ENCODE measurements at regions not wholly inside any gene's neighbourhood (a gene's known extent, or its start where the extent isn't known, plus 50 kb on each side); places are given as distances from the start of the nearest gene placed in this dataset.

DNA sequence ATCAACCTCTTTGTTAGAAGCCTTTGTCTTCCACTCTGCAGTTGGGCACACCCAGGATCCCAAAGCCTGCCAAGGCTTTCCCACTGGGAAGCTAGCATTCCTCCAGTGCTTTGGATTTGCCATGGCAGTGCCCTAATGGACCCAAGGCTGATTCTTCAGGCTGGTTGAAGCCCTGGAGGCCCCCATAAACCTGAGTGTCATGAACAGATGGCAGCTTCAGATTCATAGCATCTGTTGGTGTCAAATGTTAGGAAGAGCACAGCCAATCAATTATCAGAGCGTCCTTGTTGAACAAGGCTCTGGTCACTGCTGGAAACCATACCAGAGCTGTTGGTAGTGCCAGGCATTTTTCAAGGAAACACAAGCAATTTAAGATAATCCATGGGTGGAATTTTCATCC lies 241.1 kb upstream of the KLF4 start:
- DNase-seq: no peak

DNA sequence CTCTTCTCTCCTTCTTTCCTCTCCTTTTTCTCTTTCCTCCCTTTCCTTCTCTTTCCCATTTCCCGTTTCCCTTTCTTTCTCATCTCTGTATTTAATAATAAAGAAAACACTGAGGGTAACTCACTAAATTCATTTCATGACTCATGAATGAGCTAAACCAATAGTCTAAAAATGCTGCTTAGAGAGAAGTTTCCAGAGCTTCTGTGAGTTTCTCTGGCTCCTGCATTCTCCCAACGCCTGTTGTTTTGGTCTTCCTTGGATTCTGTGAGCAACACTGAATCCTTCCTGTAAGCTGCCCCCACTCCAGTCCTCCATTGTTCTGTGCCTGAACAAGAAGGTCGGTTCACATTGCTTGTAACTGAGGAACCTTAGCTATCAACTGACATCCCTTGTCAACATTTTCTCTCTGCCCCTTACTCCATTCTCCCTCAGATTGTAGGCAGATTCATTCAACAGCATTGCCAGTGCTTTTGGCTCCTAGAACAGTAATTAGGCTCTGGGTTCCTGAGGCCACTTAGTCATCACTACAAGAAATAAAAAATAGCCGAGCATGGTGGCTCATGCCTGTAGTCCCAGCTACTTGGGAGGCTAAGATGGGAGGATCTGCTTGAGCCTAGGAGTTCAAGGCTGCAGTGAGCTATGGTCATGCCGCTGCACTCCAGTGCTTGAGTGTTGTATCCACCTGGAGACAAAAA lies 237.7 kb upstream of the KLF4 start:
- DNase-seq: no peak

DNA sequence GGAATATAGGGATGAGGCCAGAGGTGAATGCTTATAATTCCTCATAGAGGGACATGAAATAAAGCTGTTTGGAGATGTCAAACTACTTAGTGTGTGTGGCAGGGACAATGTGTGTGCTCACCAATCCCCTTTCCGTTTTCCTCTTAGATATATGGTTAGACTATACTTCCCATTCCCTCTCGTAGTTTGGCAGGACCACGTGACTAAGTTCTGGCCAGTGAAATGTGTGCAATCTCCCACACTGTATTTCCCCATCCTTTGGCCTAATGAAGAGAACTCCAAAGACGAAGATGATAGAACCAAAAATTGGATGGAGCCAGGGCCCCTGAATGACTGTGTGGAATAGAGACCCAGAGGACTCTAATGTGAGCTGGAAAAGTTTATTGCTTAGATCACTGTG lies 233.4 kb upstream of the KLF4 start:
- DNase-seq: no peak

DNA sequence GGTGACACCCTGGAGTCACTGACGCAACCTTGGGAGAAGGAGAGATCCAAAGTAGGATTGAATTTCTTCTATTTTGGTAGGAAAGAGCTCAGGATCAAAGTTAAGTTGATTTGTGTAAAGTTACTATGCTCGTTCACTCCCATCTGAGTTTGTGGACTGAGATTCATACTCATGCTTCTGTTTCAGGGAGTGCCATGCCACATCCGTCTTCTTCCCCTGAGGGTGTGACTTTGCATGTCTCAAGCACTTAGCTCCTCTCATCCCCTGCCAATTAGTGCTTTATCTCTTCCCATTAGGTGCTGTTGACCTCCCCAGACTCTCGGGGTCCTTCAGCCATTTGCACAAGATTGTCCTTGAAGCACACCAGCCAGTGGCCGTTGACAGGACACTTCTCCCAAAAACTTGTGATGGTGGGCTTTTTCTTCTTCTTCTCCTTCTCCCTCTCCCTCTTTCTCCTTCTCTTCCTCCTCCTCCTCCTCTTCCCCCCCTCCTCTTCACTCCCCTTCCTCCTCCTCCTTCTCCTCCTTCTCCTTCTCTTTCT lies 232.2 kb upstream of the KLF4 start:
- DNase-seq: no peak

DNA sequence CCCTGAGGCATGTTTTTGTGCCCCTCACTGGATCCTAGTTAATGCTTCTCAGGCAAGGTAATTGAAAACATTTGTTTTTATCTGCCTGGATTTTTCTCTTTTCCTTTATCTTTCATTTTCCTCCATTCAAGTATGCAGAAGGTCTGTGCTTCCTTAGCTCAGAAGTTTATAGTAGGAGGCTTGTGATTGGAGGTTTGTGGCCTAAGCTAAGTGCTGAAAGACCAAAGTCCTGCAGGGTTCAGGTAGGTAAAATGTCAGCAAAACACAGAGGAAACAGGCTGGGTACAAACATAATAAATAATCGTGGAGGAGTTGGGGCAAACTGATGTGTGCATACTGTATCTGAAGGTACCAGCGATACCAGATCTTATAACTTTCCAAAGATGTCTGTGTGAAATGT lies 230.9 kb upstream of the KLF4 start:
- no peak for DNase-seq

DNA sequence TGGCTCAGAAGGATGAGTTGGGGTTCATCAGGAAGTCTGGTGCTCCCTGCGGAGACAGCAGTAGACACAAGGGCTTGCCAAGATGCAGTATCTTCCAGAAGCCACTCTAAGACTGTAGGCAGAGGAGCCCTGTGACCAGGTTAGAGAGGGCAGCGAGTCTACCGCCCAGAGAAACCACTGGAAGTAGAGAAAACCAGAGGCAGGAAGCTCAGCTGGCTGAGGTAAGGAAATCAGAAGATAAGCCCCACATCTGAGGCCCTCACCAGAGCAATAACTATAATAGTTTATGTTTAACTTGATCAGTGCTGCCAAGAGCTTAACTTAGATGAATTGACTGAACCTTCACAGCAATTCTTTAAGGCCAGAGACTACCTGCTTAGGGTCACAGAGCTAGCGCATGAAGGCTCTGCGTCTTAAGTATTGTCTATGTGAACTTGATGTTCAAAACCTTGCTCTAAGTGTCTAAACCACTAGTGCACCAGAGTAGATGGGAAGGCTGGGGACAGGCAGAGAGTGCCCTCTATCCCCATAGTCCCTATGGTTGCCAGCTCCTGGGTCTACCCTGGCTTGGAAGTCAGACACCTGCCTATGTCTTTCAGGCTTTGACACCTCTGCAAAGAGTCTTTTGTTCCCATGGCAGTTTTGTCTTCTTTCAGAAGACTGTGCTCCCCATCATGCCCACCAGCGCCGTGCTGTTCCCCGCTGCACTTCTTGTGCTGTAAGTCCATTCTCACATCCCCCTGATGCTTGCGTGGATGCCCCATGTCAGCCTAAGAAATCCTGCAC lies 228.2 kb upstream of the KLF4 start:
- no peak for DNase-seq

DNA sequence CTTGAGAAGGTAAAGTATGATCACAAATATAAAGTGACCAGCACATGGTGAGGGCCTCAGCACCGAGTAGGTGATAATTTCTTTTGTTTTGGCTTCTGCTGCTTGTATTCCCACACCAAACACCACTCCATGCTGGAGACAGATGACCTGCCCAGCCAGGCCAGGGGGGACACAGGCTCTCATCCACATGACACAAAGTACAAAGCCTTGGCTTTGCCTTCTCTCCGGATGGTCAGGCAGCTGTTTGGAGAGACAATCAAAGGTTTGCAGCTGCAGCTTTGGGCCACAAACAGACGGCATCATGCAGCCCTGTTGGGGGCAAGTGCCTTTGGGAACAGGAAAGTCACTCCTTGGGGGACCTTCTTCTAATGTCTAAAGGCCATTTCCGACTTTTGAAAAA lies 226.2 kb upstream of the KLF4 start:
- DNase-seq: no peak

DNA sequence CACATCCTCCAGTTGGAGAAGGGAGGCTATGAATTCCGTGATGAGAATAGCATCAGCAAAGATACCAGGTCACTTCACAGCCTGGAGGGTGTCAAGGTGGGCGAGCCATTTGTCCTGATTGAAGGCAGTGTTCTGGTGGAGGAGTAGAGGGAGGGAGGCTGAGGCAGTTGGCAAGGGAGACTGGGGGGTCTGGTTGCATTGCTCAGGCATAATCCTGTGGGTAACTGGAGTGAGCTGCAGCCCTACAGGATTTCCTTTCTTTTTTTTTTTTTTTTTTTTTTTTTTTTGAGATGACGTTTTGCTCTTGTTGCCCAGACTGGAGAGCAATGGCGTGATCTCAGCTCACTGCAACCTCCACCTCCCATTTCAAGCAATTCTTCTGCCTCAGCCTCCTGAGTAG lies 223.9 kb upstream of the KLF4 start:
- no peak for DNase-seq

DNA sequence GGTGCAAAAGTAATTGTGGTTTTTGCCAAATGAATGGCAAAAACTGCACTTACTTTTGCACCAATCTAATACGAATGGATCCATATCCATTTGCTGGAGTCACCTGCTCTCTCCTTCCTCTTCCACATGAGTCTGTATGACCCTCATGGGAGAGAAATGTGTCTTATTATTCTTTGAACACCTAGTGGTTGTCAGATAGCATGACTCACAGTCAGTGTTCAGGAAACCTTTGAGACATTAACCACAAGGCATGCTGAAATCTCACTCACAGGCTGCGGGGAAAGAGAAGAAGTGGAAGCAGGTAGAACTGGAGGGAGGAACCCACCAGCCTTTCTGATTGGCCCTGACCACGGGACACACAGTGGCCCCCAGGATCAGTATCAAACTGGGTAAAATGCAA lies 222.8 kb upstream of the KLF4 start:
- no peak for DNase-seq

DNA sequence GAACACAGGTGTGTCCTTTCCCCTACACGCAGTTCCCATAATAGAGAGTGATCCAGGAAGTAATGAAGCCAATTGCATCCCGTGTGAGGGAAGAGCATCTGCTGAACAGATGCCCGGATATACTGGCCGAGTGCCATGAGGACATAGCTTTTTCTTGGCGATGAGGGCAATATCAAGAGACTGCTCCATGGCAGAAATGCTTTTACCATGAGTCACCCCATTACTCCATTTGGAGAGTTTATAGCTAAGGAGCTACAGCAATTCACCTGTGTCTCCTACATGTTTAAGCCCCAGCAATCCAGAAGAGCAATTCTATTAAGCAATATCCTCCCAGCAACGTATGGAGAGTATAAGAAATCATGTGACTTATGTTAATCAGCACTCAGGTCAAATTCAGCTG lies 222.0 kb upstream of the KLF4 start:
- DNase-seq: peak; percentile 12

DNA sequence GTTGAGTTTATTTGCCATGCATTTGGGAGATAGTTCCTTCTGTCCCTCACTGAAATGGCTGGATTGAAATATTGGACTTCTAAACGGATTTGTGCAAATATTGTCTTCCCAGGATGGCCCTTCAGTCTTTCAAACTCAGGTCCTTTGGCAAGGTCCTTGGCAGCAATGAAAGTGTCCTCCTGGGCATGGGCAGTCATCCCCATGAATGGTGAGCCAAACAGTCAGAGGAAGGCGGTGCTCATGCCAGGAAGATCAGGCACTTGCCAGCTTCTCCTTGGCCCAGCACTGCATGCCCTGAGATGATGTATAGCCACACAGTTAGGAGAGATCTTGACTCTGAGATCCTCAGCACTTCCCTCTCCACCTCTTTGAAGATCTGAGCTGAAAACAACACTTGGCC lies 221.4 kb upstream of the KLF4 start:
- no peak for DNase-seq

DNA sequence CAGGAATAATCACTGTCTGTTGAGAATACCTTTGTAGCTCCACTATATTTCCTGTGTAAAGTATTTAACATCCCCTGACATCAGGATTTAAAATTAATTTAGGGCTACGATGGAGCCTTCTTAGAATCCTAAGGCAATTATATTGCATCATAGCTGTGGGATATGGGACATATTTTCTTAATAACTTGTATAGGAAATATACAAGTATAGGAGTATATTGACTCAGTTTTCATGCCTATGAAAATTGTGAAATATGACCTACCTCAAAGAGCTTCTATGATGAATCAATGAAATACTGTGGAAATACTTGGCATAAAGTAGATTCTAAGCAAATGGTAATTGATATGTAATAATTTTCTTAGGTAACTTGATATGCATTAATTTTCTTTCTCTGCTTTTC lies 221.0 kb upstream of the KLF4 start:
- DNase-seq: no peak

DNA sequence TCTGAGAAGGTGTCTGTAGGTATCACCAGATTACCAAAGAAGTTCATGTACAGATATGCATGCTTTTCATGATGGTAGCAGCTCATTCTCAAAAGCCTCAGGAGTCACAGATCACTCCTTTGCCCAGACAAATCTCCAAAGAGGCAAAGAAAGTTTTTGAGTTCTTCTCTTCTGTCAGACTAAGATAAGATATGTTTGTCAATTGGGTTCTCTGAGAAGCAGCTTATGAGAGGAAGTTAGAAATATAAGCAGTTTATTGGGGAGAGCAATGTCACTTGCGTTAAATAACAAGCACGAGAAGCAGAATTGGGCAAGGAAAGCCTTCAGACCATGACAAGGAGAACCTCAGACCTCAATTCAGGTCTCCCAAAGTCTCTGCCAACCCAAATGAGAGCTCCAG lies 219.2 kb upstream of the KLF4 start:
- no peak for DNase-seq

DNA sequence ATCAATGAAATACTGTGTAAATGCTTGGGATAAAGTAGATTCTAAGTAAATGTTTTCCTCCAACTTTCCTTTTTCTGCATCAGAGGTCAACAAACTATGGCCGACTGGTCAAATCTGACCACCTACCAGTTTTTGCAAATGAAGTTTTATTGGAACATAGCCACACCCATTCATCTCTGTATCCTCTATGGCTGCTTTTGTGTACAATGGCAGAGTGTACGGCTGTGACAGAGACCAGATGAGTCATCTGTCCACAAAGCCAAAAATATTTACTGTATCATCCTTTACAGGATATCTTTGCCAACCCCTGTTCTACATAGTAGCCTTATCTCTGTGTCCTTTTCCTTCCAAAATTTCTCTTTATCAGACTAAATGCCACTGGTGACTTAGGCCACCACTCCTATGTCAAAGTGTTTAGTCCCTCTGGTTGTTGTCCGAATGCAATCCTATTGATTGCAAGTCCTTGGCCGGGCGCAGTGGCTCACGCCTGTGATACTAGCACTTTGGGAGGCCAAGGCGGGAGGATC lies 218.4 kb upstream of the KLF4 start:
- DNase-seq: no peak

DNA sequence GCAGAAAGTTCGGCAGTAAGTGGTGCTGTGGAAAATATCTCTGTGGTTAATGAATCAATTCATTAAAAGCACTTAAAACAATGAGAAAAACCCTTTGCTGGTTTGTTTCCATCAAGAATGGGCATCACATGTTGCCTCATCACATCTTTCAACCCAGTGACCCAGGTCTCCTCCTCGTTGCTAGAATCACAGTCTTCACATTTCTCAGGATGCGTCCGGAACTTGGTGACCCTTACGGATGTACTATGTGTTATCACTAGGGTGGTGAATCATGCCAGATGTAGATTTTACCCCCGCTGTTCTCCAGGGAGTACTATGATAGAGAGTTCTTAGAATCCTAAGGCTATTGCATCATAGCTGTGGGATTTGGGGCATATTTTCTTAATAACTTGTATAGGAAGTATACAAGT lies 217.9 kb upstream of the KLF4 start:
- no peak for DNase-seq

DNA sequence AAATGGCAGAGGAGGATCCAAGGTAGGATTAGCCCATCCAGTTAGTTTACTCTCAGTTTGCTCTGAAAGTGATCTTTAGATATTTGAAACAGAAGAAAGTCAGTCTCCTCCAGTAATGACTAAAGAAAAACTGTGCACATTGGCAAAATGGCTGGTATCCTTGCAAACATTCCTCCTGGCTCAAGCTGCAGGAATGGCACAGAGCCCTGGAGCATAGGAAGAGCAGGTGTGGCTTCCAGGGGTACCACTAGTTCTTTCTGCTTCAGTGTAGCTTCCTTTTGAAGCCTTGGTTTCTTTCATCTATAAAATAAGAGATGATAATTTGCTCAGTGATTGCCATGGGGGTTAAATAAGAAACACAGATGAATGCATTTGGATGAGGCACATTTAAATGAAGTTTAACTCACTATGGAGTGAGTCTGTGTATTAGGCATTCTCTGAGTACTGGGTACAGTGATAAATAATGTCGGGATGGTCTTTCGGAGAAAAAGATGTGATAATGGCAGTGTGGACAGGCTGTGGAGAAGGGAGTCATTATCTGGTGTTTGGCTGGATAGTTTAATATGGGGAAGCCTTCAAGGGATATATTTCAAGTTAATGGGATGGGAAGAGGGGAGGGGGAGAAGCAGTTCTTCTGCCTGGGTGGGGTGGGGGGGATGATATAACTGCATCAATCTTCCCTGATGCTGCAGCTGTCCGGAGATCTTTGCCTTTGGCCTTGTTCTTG lies 217.3 kb upstream of the KLF4 start:
- no peak for DNase-seq

DNA sequence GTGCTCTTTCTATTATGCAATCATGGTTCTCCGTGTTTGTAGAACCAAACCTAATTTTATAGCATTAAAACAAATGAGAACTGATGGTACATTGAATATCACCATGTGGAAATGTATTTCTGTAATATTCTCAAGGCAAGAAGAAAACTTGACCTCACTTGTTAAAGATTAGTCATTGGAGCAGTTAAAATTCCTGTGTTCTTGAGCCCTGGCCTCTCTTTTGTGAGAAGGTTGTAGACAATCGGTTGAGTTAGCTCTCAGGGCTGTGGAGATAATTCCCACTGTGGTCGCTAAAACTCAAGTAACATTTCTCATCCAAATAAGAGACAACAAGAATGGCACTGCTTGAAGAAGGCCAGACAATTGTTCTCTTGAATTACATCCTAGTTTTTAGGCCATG lies 216.0 kb upstream of the KLF4 start:
- DNase-seq: no peak

DNA sequence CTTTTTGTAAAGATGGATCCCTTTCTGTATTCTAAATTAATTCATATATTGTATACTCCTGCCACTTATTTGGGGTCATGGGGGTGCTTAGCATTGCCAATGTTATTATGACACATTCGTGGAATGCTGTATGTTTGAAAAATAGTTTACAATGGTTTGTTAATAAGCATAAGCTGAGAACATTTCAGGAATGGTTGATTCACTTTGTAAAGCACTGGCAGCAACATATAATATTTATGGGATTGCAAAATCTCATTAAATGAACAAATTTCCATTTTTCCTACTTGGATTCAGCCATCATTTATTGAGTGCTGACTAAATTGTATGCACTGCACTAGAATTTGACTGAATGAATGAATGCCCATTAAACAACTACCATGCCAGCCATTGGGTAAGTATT lies 215.2 kb upstream of the KLF4 start:
- DNase-seq: no peak

DNA sequence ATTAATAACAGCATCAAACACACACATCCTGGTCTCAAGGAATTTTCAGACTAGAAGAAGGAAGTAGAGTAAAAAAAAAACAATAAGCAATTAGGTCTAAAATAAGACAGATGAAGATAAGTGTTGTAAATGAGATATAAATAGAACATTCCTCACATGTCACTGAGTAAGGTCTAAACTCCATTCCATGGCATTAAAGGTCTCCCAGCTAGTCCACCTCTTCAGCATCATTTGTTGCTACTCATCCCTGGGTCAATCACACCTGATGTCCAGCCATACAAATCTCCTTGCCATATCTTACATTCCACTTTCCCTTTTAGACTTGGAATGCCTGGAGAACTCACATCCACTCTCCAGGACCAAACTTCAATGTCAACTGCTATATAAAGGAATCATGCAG lies 214.1 kb upstream of the KLF4 start:
- DNase-seq: no peak

DNA sequence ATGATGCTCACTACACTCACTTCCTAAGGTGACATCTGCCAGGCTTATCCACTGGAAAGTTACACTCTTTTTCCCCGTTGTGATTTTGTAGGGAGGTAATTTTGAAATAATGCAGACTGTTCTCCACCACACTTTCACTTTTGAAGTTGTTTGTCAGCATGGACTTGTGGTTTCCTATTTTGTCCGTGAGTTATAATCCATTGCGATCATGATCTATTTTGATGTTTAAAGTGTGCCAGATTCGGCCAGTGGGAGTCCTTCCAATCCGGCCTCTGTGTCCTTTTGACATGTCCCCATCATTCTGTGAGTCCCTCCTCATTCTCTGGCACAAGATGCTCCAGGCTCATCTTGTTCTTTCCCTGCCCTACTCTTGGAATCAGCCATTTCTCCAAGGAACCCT lies 211.3 kb upstream of the KLF4 start:
- DNase-seq: no peak

DNA sequence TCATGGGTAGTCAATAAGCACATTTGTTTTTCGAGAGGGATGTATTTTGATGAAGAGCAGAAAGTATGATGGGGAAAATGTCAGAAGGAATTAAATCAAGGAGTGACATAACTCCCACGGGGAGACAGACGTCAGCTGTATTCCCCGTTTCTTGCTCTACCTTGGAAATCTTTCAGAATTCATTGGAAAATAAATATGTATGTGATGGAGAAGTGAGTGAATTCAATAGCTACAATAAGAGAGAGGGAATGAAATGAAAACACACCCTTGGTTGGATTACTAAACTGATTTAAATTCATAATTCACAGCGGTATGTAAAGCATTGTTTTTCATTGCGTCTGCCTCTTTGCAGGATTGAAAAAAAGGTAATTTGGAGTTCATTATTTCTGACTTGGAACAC lies 209.7 kb upstream of the KLF4 start:
- DNase-seq: no peak

DNA sequence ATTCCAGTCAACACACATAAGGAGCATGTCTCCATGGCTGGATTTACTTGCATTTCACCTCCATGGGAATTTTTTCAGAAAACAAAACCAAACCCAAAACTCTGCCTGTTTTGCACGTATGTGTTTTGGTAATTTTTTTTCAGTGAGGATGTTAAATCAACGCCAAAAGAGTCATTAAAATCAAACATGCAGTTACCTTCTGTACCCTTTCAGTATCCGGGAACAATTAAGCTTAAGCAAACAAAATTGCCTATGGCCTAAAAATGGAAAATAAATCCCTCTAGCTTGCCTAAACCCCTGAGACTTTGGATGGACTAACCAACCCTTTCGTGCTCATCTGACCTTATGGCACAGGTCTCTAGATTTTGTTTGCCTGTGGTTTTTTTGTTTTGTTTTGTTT lies 209.2 kb upstream of the KLF4 start:
- no peak for DNase-seq

DNA sequence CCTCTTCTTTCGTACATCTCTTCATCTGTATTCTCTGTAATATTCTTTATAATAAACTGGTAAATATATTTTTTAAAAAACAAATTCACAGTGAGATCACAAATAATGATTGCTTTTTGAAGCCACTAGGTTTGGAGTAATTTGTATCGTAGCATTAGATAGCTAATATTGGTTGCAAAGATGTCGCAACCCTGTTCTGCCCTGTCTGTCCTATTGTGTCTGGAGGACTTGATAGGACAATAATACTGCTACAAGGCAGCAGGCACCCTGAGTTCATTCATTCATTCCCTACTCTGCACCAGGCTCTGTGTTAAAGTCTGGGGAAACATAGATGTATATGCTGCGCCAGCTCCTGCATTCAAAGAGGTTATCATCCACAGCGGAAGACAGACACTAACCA lies 206.7 kb upstream of the KLF4 start:
- DNase-seq: no peak

DNA sequence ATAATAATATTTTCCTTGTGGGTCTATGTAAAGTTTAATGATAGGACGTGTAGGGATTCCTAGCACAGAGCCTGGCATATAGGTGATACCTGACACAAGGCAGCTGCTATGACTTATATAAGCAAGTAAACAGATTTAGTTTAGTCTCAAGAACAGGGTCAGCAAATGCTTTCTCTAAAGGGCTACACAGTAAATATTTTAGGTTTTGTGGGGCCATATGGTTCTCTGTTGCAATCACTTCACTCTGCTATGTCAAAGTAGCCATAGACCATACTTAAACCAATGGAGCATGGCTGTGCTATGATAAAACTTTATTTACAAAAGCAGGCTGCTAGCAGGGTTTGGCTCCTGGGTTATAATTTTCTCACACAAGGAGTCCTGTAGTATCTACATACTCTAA lies 204.8 kb upstream of the KLF4 start:
- no peak for DNase-seq

All from NCI-H1092 (cell line).